Upper lobe of right lung (tissue), 1 donor: ENCODE measurements at regions not wholly inside any gene's neighbourhood (a gene's known extent, or its start where the extent isn't known, plus 50 kb on each side); places are given as distances from the start of the nearest gene placed in this dataset.

Experiments
- ATAC-seq: fragments of 200-7000 bp; cut with Tn5 transposase; one replicate; pipeline ENCODE4 v1.9.1; 2020; ENCODE audit warnings: mild to moderate bottlenecking, moderate library complexity
- DNase-seq: peaks from one replicate; pipeline ENCODE4 v3.0.0-alpha.2; 2020
- H3K27ac ChIP-seq: fragments of 200-600 bp; one replicate; pipeline ENCODE4 v1.8.0; 2022
- H3K27me3 ChIP-seq: fragments of 200-600 bp; one replicate; pipeline ENCODE4 v1.8.0; 2022; ENCODE audit warnings: mild to moderate bottlenecking
- H3K36me3 ChIP-seq: fragments of 200-600 bp; one replicate; pipeline ENCODE4 v1.8.0; 2022
- H3K4me1 ChIP-seq: fragments of 200-600 bp; one replicate; pipeline ENCODE4 v1.8.0; 2022
- H3K4me3 ChIP-seq: fragments of 200-600 bp; one replicate; pipeline ENCODE4 v1.8.0; 2022; ENCODE audit warnings: mild to moderate bottlenecking
- H3K9me3 ChIP-seq: fragments of 200-600 bp; one replicate; pipeline ENCODE4 v1.8.0; 2022
- CTCF ChIP-seq: fragments of 200-600 bp; IDR thresholded peaks from one replicate; pipeline ENCODE4 v1.8.0; 2022; ENCODE audit warnings: antibody characterized with exemption
- intact Hi-C: fragments of 100-400 bp; cut with DNase I; formaldehyde crosslinking; loops from one replicate; pipeline ENCODE4 v1.11.0; 2022
- donor health status: DM: no; HTN: yes; CAD: no; lungs with severe emphysema.

- H3K4me1 ChIP-seq, result no peaks in the 10 kb centered on the region
- DNase-seq, result no peak
- H3K27ac ChIP-seq, result no peak overlapping the region
- ATAC-seq, result no peak
- H3K4me3 ChIP-seq, result no peak overlapping the region
- TF ChIP-seq CTCF, result no peak
- H3K9me3 ChIP-seq, result no peaks in the 10 kb centered on the region
- intact Hi-C loops, result no loop called here
- no peaks in the 10 kb centered on the region for H3K27me3 ChIP-seq
- no peaks in the 10 kb centered on the region for H3K36me3 ChIP-seq
Measured at GRCh38 chr1:63099188-63099587, 223.2 kb upstream of the FOXD3 start.

- intact Hi-C loops, result no loop called here
- TF ChIP-seq CTCF, result no peak
- no peak overlapping the region for H3K4me3 ChIP-seq
- ATAC-seq (no peak), DNase-seq (no peak)
- no peaks in the 10 kb centered on the region for H3K9me3 ChIP-seq
- H3K27ac ChIP-seq, result no peak overlapping the region
- H3K4me1 ChIP-seq, result no peaks in the 10 kb centered on the region
- no peaks in the 10 kb centered on the region for H3K36me3 ChIP-seq
- no peaks in the 10 kb centered on the region for H3K27me3 ChIP-seq
Measured at GRCh38 chr1:63101336-63101735, 221.0 kb upstream of the FOXD3 start.

- H3K36me3 ChIP-seq, result no peaks in the 10 kb centered on the region
- ATAC-seq, result no peak
- no peaks in the 10 kb centered on the region for H3K27me3 ChIP-seq
- H3K4me3 ChIP-seq, result no peak overlapping the region
- no peaks in the 10 kb centered on the region for H3K4me1 ChIP-seq
- no peaks in the 10 kb centered on the region for H3K9me3 ChIP-seq
- TF ChIP-seq CTCF, result no peak
- H3K27ac ChIP-seq, result no peak overlapping the region
- DNase-seq, result no peak
- intact Hi-C loops, result no loop called here
Measured at GRCh38 chr1:63103682-63104081, 218.7 kb upstream of the FOXD3 start.

- intact Hi-C loops, result no loop called here
- no peak for TF ChIP-seq CTCF
- no peak for ATAC-seq
- no peak overlapping the region for H3K4me3 ChIP-seq
- H3K27ac ChIP-seq, result no peak overlapping the region
- peaks cover 4% of the 10 kb centered on the region for H3K27me3 ChIP-seq
- no peaks in the 10 kb centered on the region for H3K9me3 ChIP-seq
- H3K36me3 ChIP-seq, result no peaks in the 10 kb centered on the region
- H3K4me1 ChIP-seq, result no peaks in the 10 kb centered on the region
- no peak for DNase-seq
Measured at GRCh38 chr1:63107066-63107465, 215.3 kb upstream of the FOXD3 start.

GRCh38 chr1:63108206-63108605 is 214.2 kb upstream of the FOXD3 start:
- no peaks in the 10 kb centered on the region for H3K9me3 ChIP-seq
- TF ChIP-seq CTCF, result no peak
- no peaks in the 10 kb centered on the region for H3K4me1 ChIP-seq
- intact Hi-C loops, result no loop called here
- no peaks in the 10 kb centered on the region for H3K36me3 ChIP-seq
- no peak overlapping the region for H3K4me3 ChIP-seq
- no peak for ATAC-seq
- H3K27me3 ChIP-seq, result peaks cover 4% of the 10 kb centered on the region
- H3K27ac ChIP-seq, result no peak overlapping the region
- DNase-seq, result no peak

- DNase-seq, result no peak
- Histone ChIP-seq H3K4me3 (no peak overlapping the region), H3K27ac (no peak overlapping the region), H3K36me3 (no peaks in the 10 kb centered on the region), H3K9me3 (no peaks in the 10 kb centered on the region), H3K4me1 (no peaks in the 10 kb centered on the region), H3K27me3 (peaks cover 4% of the 10 kb centered on the region)
- intact Hi-C loops, result no loop called here
- no peak for ATAC-seq
- no peak for TF ChIP-seq CTCF
Measured at GRCh38 chr1:63112155-63112900, 210.0 kb upstream of the FOXD3 start.
